HUES48 (cell line): ENCODE measurements at regions not wholly inside any gene's neighbourhood (a gene's known extent, or its start where the extent isn't known, plus 50 kb on each side); places are given as distances from the start of the nearest gene placed in this dataset.

ENCODE experiments used
- H3K27ac ChIP-seq: one replicate; pipeline ENCODE4 v1.7.0; 2013; ENCODE audit warnings: low read depth, low read length, inconsistent platforms
- H3K27me3 ChIP-seq: 2 replicates; pipeline ENCODE4 v1.6.1; 2013; ENCODE audit warnings: mild to moderate bottlenecking, low read length; ENCODE audit not compliant: control insufficient read depth, insufficient read depth
- H3K36me3 ChIP-seq: 2 replicates; pipeline ENCODE4 v1.6.1; 2013; ENCODE audit warnings: low read length; ENCODE audit not compliant: control insufficient read depth, insufficient read depth
- H3K4me1 ChIP-seq: 2 replicates; pipeline ENCODE4 v1.6.1; 2013; ENCODE audit warnings: mild to moderate bottlenecking, low read length; ENCODE audit not compliant: control insufficient read depth, insufficient read depth
- H3K4me3 ChIP-seq: 2 replicates; pipeline ENCODE4 v1.5.1; 2013; ENCODE audit warnings: mild to moderate bottlenecking, low read depth, low read length
- H3K9ac ChIP-seq: 2 replicates; pipeline ENCODE4 v1.6.1; 2013; ENCODE audit warnings: mild to moderate bottlenecking, low read depth, low read length, moderate library complexity
- H3K9me3 ChIP-seq: 2 replicates; pipeline ENCODE4 v1.6.1; 2013; ENCODE audit warnings: low read length; ENCODE audit not compliant: control insufficient read depth, insufficient read depth

- no peak overlapping the region for H3K27ac ChIP-seq
- H3K4me3 ChIP-seq: no peak overlapping the region
- no peaks in the 10 kb centered on the region for H3K36me3 ChIP-seq
- peaks cover 25% of the 10 kb centered on the region for H3K4me1 ChIP-seq
- H3K27me3 ChIP-seq: no peaks in the 10 kb centered on the region
- H3K9me3 ChIP-seq: no peaks in the 10 kb centered on the region
- no peak overlapping the region for H3K9ac ChIP-seq
Measured at GRCh38 chr1:199405634-199406196, 621.8 kb upstream of the NR5A2 start.

GRCh38 chr1:199410462-199410861, 617.0 kb upstream of the NR5A2 start:
- Histone ChIP-seq H3K9ac (no peak overlapping the region), H3K27me3 (no peaks in the 10 kb centered on the region), H3K36me3 (no peaks in the 10 kb centered on the region), H3K27ac (no peak overlapping the region), H3K4me1 (no peaks in the 10 kb centered on the region), H3K9me3 (no peaks in the 10 kb centered on the region), H3K4me3 (no peak overlapping the region)

- no peak overlapping the region for H3K4me3 ChIP-seq
- no peak overlapping the region for H3K27ac ChIP-seq
- H3K4me1 ChIP-seq: no peaks in the 10 kb centered on the region
Measured at GRCh38 chr1:199411506-199411905, 616.0 kb upstream of the NR5A2 start.

GRCh38 chr1:199422206-199422605, 605.3 kb upstream of the NR5A2 start:
- no peak overlapping the region for H3K9ac ChIP-seq
- no peak overlapping the region for H3K4me3 ChIP-seq
- no peak overlapping the region for H3K27ac ChIP-seq
- H3K9me3 ChIP-seq: peaks cover 1% of the 10 kb centered on the region
- H3K4me1 ChIP-seq: no peaks in the 10 kb centered on the region
- H3K27me3 ChIP-seq: no peaks in the 10 kb centered on the region
- no peaks in the 10 kb centered on the region for H3K36me3 ChIP-seq

More at GRCh38 chr1:199411506-199411905, 616.0 kb upstream of the NR5A2 start:
- no peaks in the 10 kb centered on the region for H3K36me3 ChIP-seq
- no peaks in the 10 kb centered on the region for H3K27me3 ChIP-seq
- H3K9ac ChIP-seq: no peak overlapping the region
- H3K9me3 ChIP-seq: no peaks in the 10 kb centered on the region; the same call in 1 of the 2 replicates

- Histone ChIP-seq H3K4me3 (no peak overlapping the region), H3K27me3 (no peaks in the 10 kb centered on the region), H3K9me3 (no peaks in the 10 kb centered on the region), H3K27ac (no peak overlapping the region), H3K4me1 (peaks cover 5% of the 10 kb centered on the region), H3K36me3 (no peaks in the 10 kb centered on the region), H3K9ac (no peak overlapping the region)
Measured at GRCh38 chr1:199447906-199448305, 579.6 kb upstream of the NR5A2 start.

GRCh38 chr1:199448646-199449045, 578.9 kb upstream of the NR5A2 start:
- no peaks in the 10 kb centered on the region for H3K36me3 ChIP-seq
- no peak overlapping the region for H3K27ac ChIP-seq
- no peaks in the 10 kb centered on the region for H3K9me3 ChIP-seq
- H3K27me3 ChIP-seq: no peaks in the 10 kb centered on the region
- H3K9ac ChIP-seq: no peak overlapping the region
- no peak overlapping the region for H3K4me3 ChIP-seq
- peaks cover 10% of the 10 kb centered on the region for H3K4me1 ChIP-seq

- Histone ChIP-seq H3K4me3 (no peak overlapping the region), H3K27me3 (no peaks in the 10 kb centered on the region), H3K9me3 (no peaks in the 10 kb centered on the region), H3K36me3 (no peaks in the 10 kb centered on the region), H3K4me1 (peaks cover 10% of the 10 kb centered on the region), H3K9ac (no peak overlapping the region), H3K27ac (no peak overlapping the region)
Measured at GRCh38 chr1:199449221-199449620, 578.3 kb upstream of the NR5A2 start.

- Histone ChIP-seq H3K4me3 (no peak overlapping the region), H3K9me3 (no peaks in the 10 kb centered on the region), H3K9ac (no peak overlapping the region), H3K27me3 (no peaks in the 10 kb centered on the region), H3K36me3 (no peaks in the 10 kb centered on the region), H3K27ac (no peak overlapping the region), H3K4me1 (peaks cover 10% of the 10 kb centered on the region)
Measured at GRCh38 chr1:199449681-199450080, 577.8 kb upstream of the NR5A2 start.

GRCh38 chr1:199452627-199453026, 574.9 kb upstream of the NR5A2 start:
- H3K36me3 ChIP-seq: no peaks in the 10 kb centered on the region

GRCh38 chr1:199453723-199454122, 573.8 kb upstream of the NR5A2 start:
- H3K4me1 ChIP-seq: peaks cover 10% of the 10 kb centered on the region
- no peaks in the 10 kb centered on the region for H3K9me3 ChIP-seq
- H3K4me3 ChIP-seq: no peak overlapping the region
- no peaks in the 10 kb centered on the region for H3K36me3 ChIP-seq
- H3K9ac ChIP-seq: no peak overlapping the region
- no peak overlapping the region for H3K27ac ChIP-seq
- H3K27me3 ChIP-seq: no peaks in the 10 kb centered on the region

More at GRCh38 chr1:199452627-199453026, 574.9 kb upstream of the NR5A2 start:
- Histone ChIP-seq H3K9me3 (no peaks in the 10 kb centered on the region), H3K27me3 (no peaks in the 10 kb centered on the region), H3K9ac (no peak overlapping the region), H3K27ac (no peak overlapping the region), H3K4me3 (no peak overlapping the region), H3K4me1 (peaks cover 10% of the 10 kb centered on the region)

GRCh38 chr1:199460933-199461332, 566.6 kb upstream of the NR5A2 start:
- Histone ChIP-seq H3K36me3 (no peaks in the 10 kb centered on the region), H3K9ac (no peak overlapping the region), H3K9me3 (no peaks in the 10 kb centered on the region), H3K27me3 (no peaks in the 10 kb centered on the region), H3K4me1 (no peaks in the 10 kb centered on the region), H3K4me3 (no peak overlapping the region), H3K27ac (no peak overlapping the region)
